Endodermal cell (in vitro differentiated cells): ENCODE measurements at regions not wholly inside any gene's neighbourhood (a gene's known extent, or its start where the extent isn't known, plus 50 kb on each side); places are given as distances from the start of the nearest gene placed in this dataset.

Experiments used
- DNase-seq: peaks from one replicate; pipeline ENCODE4 v3.0.0-alpha.2; 2017
- H3K27ac ChIP-seq: 2 replicates; pipeline ENCODE4 v1.5.1; 2013; ENCODE audit warnings: mild to moderate bottlenecking, low read depth, low read length, moderate library complexity
- H3K27me3 ChIP-seq: 2 replicates; pipeline ENCODE4 v1.6.1; 2013; ENCODE audit warnings: mild to moderate bottlenecking, low read length, moderate library complexity; ENCODE audit not compliant: insufficient read depth, control insufficient read depth, poor library complexity, severe bottlenecking
- H3K36me3 ChIP-seq: 2 replicates; pipeline ENCODE4 v1.7.0; 2013; ENCODE audit warnings: mild to moderate bottlenecking, low read length, moderate library complexity; ENCODE audit not compliant: control insufficient read depth, insufficient read depth
- H3K4me1 ChIP-seq: one replicate; pipeline ENCODE4 v1.7.0; 2013; ENCODE audit warnings: low read length; ENCODE audit not compliant: control insufficient read depth, insufficient read depth
- H3K4me3 ChIP-seq: 2 replicates; pipeline ENCODE4 v1.5.1; 2013; ENCODE audit warnings: mild to moderate bottlenecking, low read length, moderate library complexity
- H3K9ac ChIP-seq: 2 replicates; pipeline ENCODE4 v1.6.1; 2013; ENCODE audit warnings: mild to moderate bottlenecking, low read length, moderate library complexity; ENCODE audit not compliant: poor library complexity, severe bottlenecking; ENCODE audit errors: extremely low read depth
- H3K9me3 ChIP-seq: 2 replicates; pipeline ENCODE4 v1.6.1; 2013; ENCODE audit warnings: mild to moderate bottlenecking, low read length, moderate library complexity; ENCODE audit not compliant: control insufficient read depth
- H3K27ac Mint-ChIP-seq: 2 replicates; pipeline ENCODE4 v1.8.0; 2020; ENCODE audit warnings: mixed read lengths
- H3K27me3 Mint-ChIP-seq: 2 replicates; pipeline ENCODE4 v1.8.0; 2021; ENCODE audit warnings: mild to moderate bottlenecking, mixed read lengths; ENCODE audit not compliant: insufficient read depth
- H3K36me3 Mint-ChIP-seq: 2 replicates; pipeline ENCODE4 v1.8.0; 2020; ENCODE audit warnings: low read depth, mixed read lengths
- H3K4me1 Mint-ChIP-seq: 2 replicates; pipeline ENCODE4 v1.8.0; 2020; ENCODE audit warnings: mixed read lengths
- H3K4me3 Mint-ChIP-seq: 2 replicates; pipeline ENCODE4 v1.8.0; 2020; ENCODE audit warnings: mild to moderate bottlenecking, moderate library complexity, mixed read lengths
- H3K9me3 Mint-ChIP-seq: 2 replicates; pipeline ENCODE4 v1.8.0; 2020; ENCODE audit warnings: mild to moderate bottlenecking, mixed read lengths
- WGBS, 2 experiments: methylation state at CpG; one replicate each; pipeline versions ENCODE4 v1.1.5 to v1.1.7; 2013; ENCODE audit warnings: missing lambda C conversion rate in 2 of 2, mixed read lengths in 1 of 2; ENCODE audit not compliant: insufficient coverage in 1 of 2, insufficient read length in 1 of 2; 5-methylcytosine and 5-hydroxymethylcytosine counted together
- TF ChIP-seq, protein P1 (sequence below): fragments of 200-600 bp; sonication (generic); conservative IDR thresholded peaks from 2 replicates; pipeline ENCODE4 v1.5.0; 2021; ENCODE audit warnings: antibody characterized with exemption, mild to moderate bottlenecking

DNA sequence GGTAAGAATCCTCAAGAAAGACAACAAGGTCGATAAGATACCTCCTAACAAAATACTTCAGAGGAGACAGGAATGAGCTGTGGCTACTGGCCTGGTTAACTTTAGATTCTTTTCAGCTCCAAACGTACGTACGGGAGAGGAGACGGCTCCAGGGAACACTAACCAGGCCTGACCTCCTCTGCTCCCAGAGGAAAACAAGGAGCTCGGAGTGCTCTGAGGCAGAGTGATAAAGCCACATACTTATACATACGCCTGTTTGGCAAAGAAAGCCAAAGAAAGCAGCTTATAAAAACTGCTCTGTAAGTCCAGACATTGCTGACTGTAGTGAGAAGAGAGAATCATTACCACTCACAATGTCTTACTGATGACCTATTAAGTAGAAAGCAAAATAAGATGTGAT lies 263.9 kb downstream of the MZT1 start:
- DNase-seq, result no peak
- Mint-ChIP-seq H3K27ac (no peak overlapping the region), H3K4me1 (no peaks in the 10 kb centered on the region), H3K36me3 (no peaks in the 10 kb centered on the region), H3K4me3 (no peak overlapping the region), H3K27me3 (no peaks in the 10 kb centered on the region), H3K9me3 (no peaks in the 10 kb centered on the region)
- TF ChIP-seq, protein P1, sequence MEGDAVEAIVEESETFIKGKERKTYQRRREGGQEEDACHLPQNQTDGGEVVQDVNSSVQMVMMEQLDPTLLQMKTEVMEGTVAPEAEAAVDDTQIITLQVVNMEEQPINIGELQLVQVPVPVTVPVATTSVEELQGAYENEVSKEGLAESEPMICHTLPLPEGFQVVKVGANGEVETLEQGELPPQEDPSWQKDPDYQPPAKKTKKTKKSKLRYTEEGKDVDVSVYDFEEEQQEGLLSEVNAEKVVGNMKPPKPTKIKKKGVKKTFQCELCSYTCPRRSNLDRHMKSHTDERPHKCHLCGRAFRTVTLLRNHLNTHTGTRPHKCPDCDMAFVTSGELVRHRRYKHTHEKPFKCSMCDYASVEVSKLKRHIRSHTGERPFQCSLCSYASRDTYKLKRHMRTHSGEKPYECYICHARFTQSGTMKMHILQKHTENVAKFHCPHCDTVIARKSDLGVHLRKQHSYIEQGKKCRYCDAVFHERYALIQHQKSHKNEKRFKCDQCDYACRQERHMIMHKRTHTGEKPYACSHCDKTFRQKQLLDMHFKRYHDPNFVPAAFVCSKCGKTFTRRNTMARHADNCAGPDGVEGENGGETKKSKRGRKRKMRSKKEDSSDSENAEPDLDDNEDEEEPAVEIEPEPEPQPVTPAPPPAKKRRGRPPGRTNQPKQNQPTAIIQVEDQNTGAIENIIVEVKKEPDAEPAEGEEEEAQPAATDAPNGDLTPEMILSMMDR, result no peak
- Histone ChIP-seq H3K9me3 (no peaks in the 10 kb centered on the region), H3K27me3 (no peaks in the 10 kb centered on the region), H3K27ac (peak overlapping the region; percentile 74), H3K36me3 (no peaks in the 10 kb centered on the region), H3K9ac (no peak overlapping the region), H3K4me3 (no peak overlapping the region), H3K4me1 (no peaks in the 10 kb centered on the region)
- WGBS, 2 experiments, result 86 to 95% methylated on average over 4 to 7 of the region's 7 CpGs

DNA sequence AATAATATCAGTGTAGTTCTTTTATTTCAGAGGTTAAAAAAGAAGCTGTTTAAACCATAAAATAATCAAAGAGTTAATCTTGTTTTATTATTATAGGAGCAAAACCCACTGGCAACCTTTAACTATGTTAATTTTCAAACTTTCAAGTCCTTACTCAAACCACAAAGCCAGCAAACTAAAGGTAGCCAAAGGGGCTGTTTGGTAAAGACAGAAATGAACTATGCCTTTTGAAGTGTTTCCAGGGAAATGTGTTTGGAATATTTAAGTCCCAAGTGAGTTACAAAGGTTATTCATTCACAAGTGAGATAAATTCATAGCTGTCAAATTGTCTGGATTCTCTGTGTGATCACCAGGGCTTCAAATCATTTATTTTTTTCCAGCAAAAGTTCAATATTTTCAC lies 264.7 kb downstream of the MZT1 start:
- Histone ChIP-seq H3K4me3 (no peak overlapping the region), H3K4me1 (no peaks in the 10 kb centered on the region), H3K9ac (no peak overlapping the region), H3K36me3 (no peaks in the 10 kb centered on the region), H3K27ac (no peak overlapping the region), H3K27me3 (no peaks in the 10 kb centered on the region), H3K9me3 (no peaks in the 10 kb centered on the region)
- Mint-ChIP-seq H3K36me3 (no peaks in the 10 kb centered on the region), H3K4me3 (no peak overlapping the region), H3K27ac (no peak overlapping the region), H3K4me1 (no peaks in the 10 kb centered on the region), H3K9me3 (no peaks in the 10 kb centered on the region), H3K27me3 (no peaks in the 10 kb centered on the region)
- TF ChIP-seq, protein P1, result no peak
- DNase-seq, result no peak

DNA sequence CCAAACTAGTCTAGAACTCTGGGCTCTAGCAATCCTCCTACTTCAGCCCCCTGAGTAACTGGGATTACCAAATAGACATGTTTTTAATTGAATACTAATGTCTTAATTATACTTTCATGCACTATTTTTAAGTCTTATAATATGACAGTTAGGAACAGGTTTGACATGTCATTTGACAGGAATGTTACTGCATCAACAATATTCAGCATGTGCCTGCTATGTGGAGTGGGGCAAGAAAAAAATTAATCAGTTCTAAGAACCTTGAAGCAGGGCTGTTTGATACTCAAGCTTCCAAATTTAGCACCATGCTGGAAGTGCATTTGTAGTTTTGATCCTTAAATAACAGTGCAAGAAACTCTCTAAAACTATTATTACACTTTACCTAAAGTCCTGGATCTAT lies 265.3 kb downstream of the MZT1 start:
- Mint-ChIP-seq H3K4me1 (no peaks in the 10 kb centered on the region), H3K27ac (no peak overlapping the region), H3K36me3 (no peaks in the 10 kb centered on the region), H3K27me3 (no peaks in the 10 kb centered on the region), H3K9me3 (no peaks in the 10 kb centered on the region), H3K4me3 (no peak overlapping the region)
- no peak overlapping the region for H3K27ac ChIP-seq
- H3K27me3 ChIP-seq, result no peaks in the 10 kb centered on the region
- no peak for DNase-seq
- TF ChIP-seq, protein P1, result no peak
- no peak overlapping the region for H3K9ac ChIP-seq
- H3K36me3 ChIP-seq, result no peaks in the 10 kb centered on the region
- no peaks in the 10 kb centered on the region for H3K9me3 ChIP-seq
- H3K4me1 ChIP-seq, result no peaks in the 10 kb centered on the region
- no peak overlapping the region for H3K4me3 ChIP-seq
